ENCODE measurements at regions not wholly inside any gene's neighbourhood (a gene's known extent, or its start where the extent isn't known, plus 50 kb on each side); places are given as distances from the start of the nearest gene placed in this dataset.
"Not testable (repeated sequence)": the region's sequence is repeated elsewhere in the genome, so short reads cannot be mapped to it uniquely, and the experiment has no call there.

DNA sequence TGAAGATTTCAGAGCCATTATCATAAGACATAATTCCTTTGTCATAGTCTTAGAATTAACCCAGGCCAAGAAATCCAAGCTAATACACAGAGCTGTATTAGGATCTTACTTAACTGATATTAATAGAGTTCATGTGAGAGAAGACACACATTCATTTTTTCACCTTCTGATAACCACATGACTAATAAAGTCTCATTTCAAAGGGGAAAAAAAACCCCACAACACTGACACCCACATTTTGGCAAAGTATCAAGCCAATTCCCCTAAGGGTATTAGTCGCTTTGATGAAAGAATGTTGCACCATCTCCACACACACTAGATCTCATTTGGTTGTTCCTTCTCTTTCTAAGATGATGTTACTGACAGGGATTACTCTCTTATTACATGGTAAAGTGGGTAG lies 344.4 kb upstream of the ESRRG start:
- intact Hi-C loops (cut with DNase I, micrococcal nuclease) = no loop called here
- no peak for ATAC-seq
- no peak for DNase-seq

- DNase-seq (no peak), ATAC-seq (no peak)
- intact Hi-C loops (cut with DNase I, micrococcal nuclease) = no loop called here
These were observed 343.6 kb upstream of the ESRRG start for GRCh38 chr1:217066794-217067193.

DNA sequence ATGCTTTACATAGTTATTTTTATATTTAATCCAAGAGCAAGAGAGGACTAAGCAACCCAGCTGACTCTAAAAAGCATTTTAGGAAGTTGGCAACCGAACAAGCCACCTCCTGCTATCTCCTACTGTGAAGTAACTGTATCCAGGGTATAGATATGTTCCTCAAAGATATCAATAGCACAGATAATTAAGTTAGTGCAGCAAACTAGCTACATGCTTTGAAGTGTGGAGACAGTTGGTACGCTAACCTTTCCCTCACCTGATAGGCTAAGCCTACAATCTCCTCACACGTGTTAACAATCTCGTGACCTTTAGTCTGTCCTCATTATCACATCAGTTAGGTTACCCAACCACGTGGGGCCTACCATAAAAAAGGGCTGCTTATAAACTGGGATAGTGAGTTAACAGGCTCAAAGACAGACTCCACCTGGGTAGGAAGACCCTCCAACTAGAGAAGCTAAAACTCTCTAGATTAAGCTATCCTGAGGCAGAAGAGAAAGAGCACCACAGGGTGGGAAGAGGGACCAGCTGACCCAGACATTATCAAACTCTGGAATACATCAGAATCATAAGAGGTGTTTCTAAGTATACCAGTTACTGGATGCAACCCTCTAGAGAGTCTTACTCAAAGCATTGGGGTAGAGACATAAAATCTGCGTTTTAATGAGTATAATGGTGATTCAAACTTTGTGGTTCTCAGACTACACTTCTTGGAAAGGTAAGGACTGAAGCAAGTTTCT lies 340.1 kb upstream of the ESRRG start:
- peak in 1 of 2 donors; percentile 25 for DNase-seq
- intact Hi-C loops (cut with DNase I, micrococcal nuclease) = no loop called here
- ATAC-seq = peak; percentile 98

DNA sequence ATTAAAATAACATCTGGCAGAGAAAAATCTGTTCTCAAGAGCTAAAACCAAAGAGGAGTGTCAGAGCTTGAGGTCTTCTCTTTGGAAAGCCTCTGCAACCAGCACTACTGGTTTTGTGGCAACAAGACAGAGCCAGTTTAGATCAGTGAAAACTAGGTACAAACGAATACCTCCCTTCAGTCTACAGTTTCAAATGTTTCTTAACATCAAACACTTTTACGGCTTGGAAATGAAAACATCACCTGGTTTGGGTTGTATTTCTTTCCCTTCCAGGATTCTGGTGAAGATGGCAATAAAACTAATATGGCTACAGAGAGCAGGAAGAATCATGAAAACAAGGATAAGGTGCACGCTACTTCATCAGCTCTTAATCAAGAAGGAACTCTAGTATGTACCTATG lies 339.4 kb upstream of the ESRRG start:
- no peak for DNase-seq
- ATAC-seq = peak; percentile 34
- intact Hi-C loops (cut with DNase I, micrococcal nuclease) = no loop called here

DNA sequence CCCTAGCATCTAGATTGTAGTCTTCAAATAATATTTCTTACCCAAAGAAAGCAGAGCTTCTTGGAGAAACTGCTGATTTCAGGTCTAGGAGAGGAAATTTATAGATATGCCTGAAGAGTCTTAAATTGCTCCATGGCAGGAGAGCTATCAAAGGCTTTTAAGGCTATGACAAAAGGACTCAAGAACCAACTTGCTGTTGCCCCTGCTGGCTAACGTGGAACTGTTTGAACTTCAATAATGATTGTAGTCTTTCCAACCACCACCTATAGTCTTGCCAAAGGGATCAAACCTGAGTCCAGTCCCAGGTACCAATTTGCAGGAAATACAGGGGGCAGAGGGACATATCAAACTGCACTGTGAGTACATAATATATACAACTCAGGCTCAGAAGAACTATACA lies 336.2 kb upstream of the ESRRG start:
- intact Hi-C loops (cut with DNase I, micrococcal nuclease) = no loop called here
- DNase-seq (no peak), ATAC-seq (no peak)

GRCh38 chr1:217053676-217054075 lies 330.4 kb upstream of the ESRRG start:
- intact Hi-C loops (cut with DNase I, micrococcal nuclease) = no loop called here

DNA sequence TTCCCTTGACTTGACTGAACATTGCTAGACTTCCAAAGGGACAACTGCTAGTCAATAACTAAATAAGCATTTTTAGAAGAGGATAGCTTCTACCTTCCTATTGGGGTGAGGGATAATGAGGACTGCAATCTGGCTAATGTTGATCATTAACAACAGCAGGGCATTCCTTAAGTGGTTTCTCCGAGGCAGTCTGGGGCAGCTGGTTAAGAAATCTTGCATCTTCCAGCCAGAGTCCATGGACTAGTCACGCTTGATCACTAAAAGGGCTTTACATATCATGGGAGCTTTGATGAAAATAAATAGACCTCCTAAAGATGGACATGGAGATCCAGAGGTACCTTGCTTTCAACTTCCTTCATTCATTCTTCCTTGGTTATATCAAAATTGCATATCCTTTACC lies 329.4 kb upstream of the ESRRG start:
- intact Hi-C loops (cut with DNase I, micrococcal nuclease) = no loop called here
- ATAC-seq = no peak
- no peak for DNase-seq

More at GRCh38 chr1:217053676-217054075, 330.4 kb upstream of the ESRRG start:
- ATAC-seq (no peak), DNase-seq (no peak)

- intact Hi-C loops (cut with DNase I, micrococcal nuclease) = no loop called here
- ATAC-seq (no peak), DNase-seq (no peak)
These were observed 329.0 kb upstream of the ESRRG start for GRCh38 chr1:217052196-217052595.

DNA sequence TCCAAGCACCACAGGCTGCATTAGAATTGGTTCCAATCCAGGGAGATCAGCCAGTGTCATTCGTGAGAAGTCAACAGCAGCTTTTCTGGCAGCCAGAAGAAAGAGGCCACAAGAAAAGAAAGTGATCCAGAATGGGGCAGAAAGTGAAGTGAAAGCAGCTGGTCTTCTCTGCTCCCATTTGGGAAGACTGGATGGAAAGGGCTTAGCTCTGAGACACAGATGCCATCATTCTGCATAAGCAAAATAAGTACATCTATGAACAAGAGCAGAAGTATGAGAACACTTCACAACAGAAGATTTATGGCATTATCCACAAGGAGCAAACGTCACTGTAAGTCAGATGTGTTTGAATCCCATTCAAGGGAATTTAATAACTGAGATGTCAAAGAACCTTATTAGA lies 326.5 kb upstream of the ESRRG start:
- ATAC-seq = no peak
- no peak for DNase-seq
- intact Hi-C loops (cut with DNase I, micrococcal nuclease) = no loop called here

GRCh38 chr1:217049081-217049480 lies 325.9 kb upstream of the ESRRG start:
- ATAC-seq (no peak), DNase-seq (no peak)
- intact Hi-C loops (cut with DNase I, micrococcal nuclease) = no loop called here

DNA sequence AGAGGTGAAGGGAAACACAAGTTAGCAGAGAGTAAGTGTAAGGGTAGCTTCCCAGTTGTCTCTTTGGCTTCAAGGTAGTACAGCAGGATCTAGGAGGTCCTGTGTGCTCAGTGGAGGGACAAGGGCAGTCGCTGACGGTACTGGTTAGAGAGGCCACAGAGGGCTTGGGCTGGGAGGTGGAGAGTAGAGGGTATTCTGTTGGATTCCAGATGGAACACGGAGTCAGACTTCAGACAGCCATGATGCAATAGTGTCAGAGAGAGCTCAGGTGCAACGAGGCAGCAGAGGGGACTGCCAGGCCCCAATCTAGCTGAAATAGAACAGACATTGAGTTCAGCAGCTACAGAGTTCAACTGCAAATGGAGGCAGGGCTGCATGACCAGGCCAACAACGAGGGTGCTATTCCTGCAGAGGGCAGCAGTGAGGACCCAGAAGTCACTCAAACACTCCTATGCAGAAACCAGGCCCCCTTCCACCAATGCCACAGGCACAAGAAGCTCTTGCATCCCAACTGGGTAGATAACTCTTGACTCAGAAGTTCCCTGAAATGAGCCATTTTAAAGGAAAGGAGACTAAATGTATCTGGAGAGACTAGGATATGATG lies 325.0 kb upstream of the ESRRG start:
- intact Hi-C loops (cut with DNase I, micrococcal nuclease) = no loop called here
- ATAC-seq = no peak
- peak in 1 of 2 donors; percentile 19 for DNase-seq

GRCh38 chr1:217040711-217041455 lies 317.7 kb upstream of the ESRRG start:
- intact Hi-C loops (cut with DNase I, micrococcal nuclease) = no loop called here
- DNase-seq (no peak), ATAC-seq (no peak)

DNA sequence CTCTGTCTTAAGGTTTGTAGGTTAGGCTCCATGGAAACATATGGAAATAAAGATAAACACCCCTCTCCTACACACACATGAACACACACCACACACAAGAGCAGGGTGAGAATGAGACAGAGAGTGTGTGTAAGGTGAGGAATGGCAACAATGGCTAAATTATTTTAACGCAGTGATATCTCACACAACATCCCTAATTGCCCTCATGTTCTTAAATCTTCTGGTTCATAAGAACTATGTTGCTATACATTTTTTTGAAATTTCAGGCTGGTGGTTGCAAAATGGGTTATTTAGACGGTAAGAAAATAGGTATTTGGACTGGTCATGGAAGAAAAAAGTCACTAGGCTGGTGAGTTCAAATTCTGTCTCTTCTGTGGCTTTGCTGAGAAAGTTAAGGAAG lies 316.7 kb upstream of the ESRRG start:
- ATAC-seq (no peak), DNase-seq (no peak)
- intact Hi-C loops (cut with DNase I, micrococcal nuclease) = no loop called here

GRCh38 chr1:217039139-217039538 lies 315.9 kb upstream of the ESRRG start:
- ATAC-seq; intact Hi-C loops (cut with DNase I, micrococcal nuclease); DNase-seq: not testable (repeated sequence)

GRCh38 chr1:217036757-217037156 lies 313.5 kb upstream of the ESRRG start:
- ATAC-seq = no peak
- intact Hi-C loops (cut with DNase I, micrococcal nuclease) = no loop called here
- no peak for DNase-seq

DNA sequence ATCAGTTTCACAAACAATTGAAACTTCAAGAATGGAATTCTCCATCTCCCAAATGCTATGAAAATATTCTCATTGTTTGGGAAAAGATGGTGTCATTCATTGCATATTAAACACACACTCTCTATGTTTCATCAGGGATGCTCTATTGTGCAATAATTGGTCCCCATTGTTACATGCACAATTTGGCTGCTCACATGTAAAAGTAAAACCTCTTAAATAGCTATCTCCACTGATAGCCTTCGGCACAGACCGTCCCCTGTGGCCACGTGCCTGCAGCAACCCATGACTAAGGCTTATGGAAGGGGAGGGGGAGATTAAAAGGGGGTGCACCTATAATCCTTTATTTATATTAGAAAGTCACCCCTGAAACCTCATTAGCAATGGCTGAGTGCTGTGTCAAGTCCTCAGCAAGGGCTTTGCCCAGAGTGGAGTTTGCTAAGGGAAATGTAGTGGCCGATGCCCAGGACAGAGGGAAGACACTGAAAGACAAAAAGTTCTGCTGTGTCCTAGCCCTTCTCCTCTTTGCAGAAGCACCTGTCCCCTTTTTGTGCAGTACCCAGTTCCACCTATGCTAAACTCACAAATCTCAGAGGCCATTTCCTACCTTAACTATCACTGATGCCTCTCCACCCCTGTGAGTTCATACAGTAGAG lies 309.6 kb upstream of the ESRRG start:
- intact Hi-C loops (cut with DNase I, micrococcal nuclease) = no loop called here
- no peak for DNase-seq
- ATAC-seq = no peak

GRCh38 chr1:217029281-217030157 lies 306.3 kb upstream of the ESRRG start:
- intact Hi-C loops (cut with DNase I, micrococcal nuclease) = no loop called here
- DNase-seq (peak in 1 of 2 donors; percentile 32), ATAC-seq (peak; percentile 74)

GRCh38 chr1:217027403-217028080 lies 304.3 kb upstream of the ESRRG start:
- ATAC-seq (no peak), DNase-seq (no peak)
- intact Hi-C loops (cut with DNase I, micrococcal nuclease) = no loop called here

Data from left colon (tissue), 2 donors.